Activated T-helper 1 cell treated with anti-CD3 and anti-CD28 coated beads, Interleukin-12 subunit alpha, Interleukin-12 subunit beta, Interleukin-2, Interleukin-4 antibody, amounts not matched to agents 30 ng/mL and 10 ng/mL and 1 ng/mL, durations not matched to agents 14 hours and 24 hours and 36 hours (primary cell): ENCODE measurements at regions not wholly inside any gene's neighbourhood (a gene's known extent, or its start where the extent isn't known, plus 50 kb on each side); places are given as distances from the start of the nearest gene placed in this dataset.

Experiments
- DNase-seq: peaks from one replicate; pipeline ENCODE4 v3.0.0; 2021; ENCODE audit warnings: low spot score
- H3K27ac Mint-ChIP-seq: one replicate; pipeline ENCODE4 v1.8.0; 2021; ENCODE audit warnings: mild to moderate bottlenecking, mixed read lengths
- H3K27me3 Mint-ChIP-seq: one replicate; pipeline ENCODE4 v1.8.0; 2022; ENCODE audit warnings: mild to moderate bottlenecking, moderate library complexity, mixed read lengths; ENCODE audit not compliant: insufficient read depth
- H3K36me3 Mint-ChIP-seq: one replicate; pipeline ENCODE4 v1.8.0; 2021; ENCODE audit warnings: low read depth, mixed read lengths
- H3K4me1 Mint-ChIP-seq: one replicate; pipeline ENCODE4 v1.8.0; 2021; ENCODE audit warnings: low read depth, mixed read lengths
- H3K4me3 Mint-ChIP-seq: one replicate; pipeline ENCODE4 v1.8.0; 2021; ENCODE audit warnings: mild to moderate bottlenecking, moderate library complexity, mixed read lengths
- H3K9me3 Mint-ChIP-seq: one replicate; pipeline ENCODE4 v1.8.0; 2021; ENCODE audit warnings: mixed read lengths
- intact Hi-C: fragments of 100-400 bp; cut with micrococcal nuclease; formaldehyde crosslinking; loops from one replicate; pipeline ENCODE4 v1.15.1; 2024

- intact Hi-C loops: no loop called here
- Mint-ChIP-seq H3K4me3 (no peak overlapping the region), H3K27ac (no peak overlapping the region)
These were observed 113.3 kb downstream of the SLIT2 start for GRCh38 chr4:20364969-20365368.

GRCh38 chr4:20367446-20367845 lies 115.7 kb downstream of the SLIT2 start:
- intact Hi-C loops: no loop called here
- Mint-ChIP-seq H3K36me3 (no peaks in the 10 kb centered on the region), H3K9me3 (no peaks in the 10 kb centered on the region), H3K4me3 (no peak overlapping the region), H3K27me3 (no peaks in the 10 kb centered on the region), H3K27ac (no peak overlapping the region), H3K4me1 (no peaks in the 10 kb centered on the region)
- DNase-seq: no peak

More at GRCh38 chr4:20364969-20365368, 113.3 kb downstream of the SLIT2 start:
- no peaks in the 10 kb centered on the region for H3K9me3 Mint-ChIP-seq
- no peak for DNase-seq
- H3K4me1 Mint-ChIP-seq: no peaks in the 10 kb centered on the region
- no peaks in the 10 kb centered on the region for H3K27me3 Mint-ChIP-seq
- no peaks in the 10 kb centered on the region for H3K36me3 Mint-ChIP-seq

- Mint-ChIP-seq H3K27ac (no peak overlapping the region), H3K36me3 (no peaks in the 10 kb centered on the region), H3K27me3 (no peaks in the 10 kb centered on the region), H3K9me3 (no peaks in the 10 kb centered on the region), H3K4me3 (no peak overlapping the region), H3K4me1 (no peaks in the 10 kb centered on the region)
- DNase-seq: no peak
- intact Hi-C loops: no loop called here
These were observed 117.2 kb downstream of the SLIT2 start for GRCh38 chr4:20368926-20369325.

- Mint-ChIP-seq H3K36me3 (no peaks in the 10 kb centered on the region), H3K4me3 (no peak overlapping the region), H3K4me1 (no peaks in the 10 kb centered on the region), H3K27me3 (no peaks in the 10 kb centered on the region), H3K27ac (no peak overlapping the region), H3K9me3 (no peaks in the 10 kb centered on the region)
- intact Hi-C loops: no loop called here
- no peak for DNase-seq
These were observed 118.6 kb downstream of the SLIT2 start for GRCh38 chr4:20370274-20370673.

GRCh38 chr4:20376070-20376469 lies 124.4 kb downstream of the SLIT2 start:
- no peak for DNase-seq
- H3K4me3 Mint-ChIP-seq: no peak overlapping the region
- H3K4me1 Mint-ChIP-seq: no peaks in the 10 kb centered on the region
- H3K27me3 Mint-ChIP-seq: no peaks in the 10 kb centered on the region
- H3K36me3 Mint-ChIP-seq: no peaks in the 10 kb centered on the region
- no peak overlapping the region for H3K27ac Mint-ChIP-seq
- no peaks in the 10 kb centered on the region for H3K9me3 Mint-ChIP-seq
- intact Hi-C loops: no loop called here

GRCh38 chr4:20378181-20378580 lies 126.5 kb downstream of the SLIT2 start:
- Mint-ChIP-seq H3K9me3 (no peaks in the 10 kb centered on the region), H3K27ac (no peak overlapping the region)

GRCh38 chr4:20381005-20381404 lies 129.3 kb downstream of the SLIT2 start:
- DNase-seq: no peak
- no peak overlapping the region for H3K27ac Mint-ChIP-seq
- no peak overlapping the region for H3K4me3 Mint-ChIP-seq
- no peaks in the 10 kb centered on the region for H3K4me1 Mint-ChIP-seq
- no peaks in the 10 kb centered on the region for H3K36me3 Mint-ChIP-seq
- no peaks in the 10 kb centered on the region for H3K27me3 Mint-ChIP-seq
- intact Hi-C loops: no loop called here
- no peaks in the 10 kb centered on the region for H3K9me3 Mint-ChIP-seq

More at GRCh38 chr4:20378181-20378580, 126.5 kb downstream of the SLIT2 start:
- DNase-seq: no peak
- Mint-ChIP-seq H3K27me3 (no peaks in the 10 kb centered on the region), H3K4me1 (no peaks in the 10 kb centered on the region), H3K4me3 (no peak overlapping the region), H3K36me3 (no peaks in the 10 kb centered on the region)
- intact Hi-C loops: no loop called here

- no peak for DNase-seq
- no peaks in the 10 kb centered on the region for H3K36me3 Mint-ChIP-seq
- H3K4me3 Mint-ChIP-seq: no peak overlapping the region
- H3K4me1 Mint-ChIP-seq: no peaks in the 10 kb centered on the region
- intact Hi-C loops: no loop called here
- H3K9me3 Mint-ChIP-seq: no peaks in the 10 kb centered on the region
- no peak overlapping the region for H3K27ac Mint-ChIP-seq
- H3K27me3 Mint-ChIP-seq: no peaks in the 10 kb centered on the region
These were observed 131.6 kb downstream of the SLIT2 start for GRCh38 chr4:20383283-20383682.

GRCh38 chr4:20383969-20384368 lies 132.3 kb downstream of the SLIT2 start:
- Mint-ChIP-seq H3K27me3 (no peaks in the 10 kb centered on the region), H3K4me1 (no peaks in the 10 kb centered on the region), H3K4me3 (no peak overlapping the region), H3K27ac (no peak overlapping the region), H3K36me3 (no peaks in the 10 kb centered on the region), H3K9me3 (no peaks in the 10 kb centered on the region)
- intact Hi-C loops: no loop called here
- no peak for DNase-seq

GRCh38 chr4:20384456-20384855 lies 132.8 kb downstream of the SLIT2 start:
- Mint-ChIP-seq H3K36me3 (no peaks in the 10 kb centered on the region), H3K27ac (no peak overlapping the region), H3K4me3 (no peak overlapping the region), H3K27me3 (no peaks in the 10 kb centered on the region), H3K9me3 (no peaks in the 10 kb centered on the region), H3K4me1 (no peaks in the 10 kb centered on the region)
- intact Hi-C loops: no loop called here
- DNase-seq: no peak

GRCh38 chr4:20386001-20386740 lies 134.5 kb downstream of the SLIT2 start:
- DNase-seq: no peak
- H3K9me3 Mint-ChIP-seq: no peaks in the 10 kb centered on the region
- H3K36me3 Mint-ChIP-seq: no peaks in the 10 kb centered on the region
- H3K4me1 Mint-ChIP-seq: no peaks in the 10 kb centered on the region
- no peak overlapping the region for H3K4me3 Mint-ChIP-seq
- H3K27ac Mint-ChIP-seq: no peak overlapping the region
- no peaks in the 10 kb centered on the region for H3K27me3 Mint-ChIP-seq
- intact Hi-C loops: no loop called here

- intact Hi-C loops: no loop called here
- H3K36me3 Mint-ChIP-seq: no peaks in the 10 kb centered on the region
- no peak overlapping the region for H3K4me3 Mint-ChIP-seq
- no peak for DNase-seq
- no peaks in the 10 kb centered on the region for H3K9me3 Mint-ChIP-seq
- no peaks in the 10 kb centered on the region for H3K4me1 Mint-ChIP-seq
- H3K27ac Mint-ChIP-seq: no peak overlapping the region
- H3K27me3 Mint-ChIP-seq: no peaks in the 10 kb centered on the region
These were observed 135.2 kb downstream of the SLIT2 start for GRCh38 chr4:20386906-20387305.

GRCh38 chr4:20391198-20391597 lies 139.5 kb downstream of the SLIT2 start:
- Mint-ChIP-seq H3K27me3 (no peaks in the 10 kb centered on the region), H3K27ac (no peak overlapping the region), H3K4me3 (no peak overlapping the region), H3K9me3 (no peaks in the 10 kb centered on the region), H3K36me3 (no peaks in the 10 kb centered on the region), H3K4me1 (no peaks in the 10 kb centered on the region)
- intact Hi-C loops: no loop called here
- no peak for DNase-seq

GRCh38 chr4:20391912-20392311 lies 140.2 kb downstream of the SLIT2 start:
- H3K36me3 Mint-ChIP-seq: no peaks in the 10 kb centered on the region
- no peak overlapping the region for H3K27ac Mint-ChIP-seq
- H3K4me3 Mint-ChIP-seq: no peak overlapping the region
- intact Hi-C loops: no loop called here
- DNase-seq: no peak
- no peaks in the 10 kb centered on the region for H3K9me3 Mint-ChIP-seq
- H3K4me1 Mint-ChIP-seq: no peaks in the 10 kb centered on the region
- H3K27me3 Mint-ChIP-seq: no peaks in the 10 kb centered on the region
